K562 (cell line): ENCODE measurements at regions not wholly inside any gene's neighbourhood (a gene's known extent, or its start where the extent isn't known, plus 50 kb on each side); places are given as distances from the start of the nearest gene placed in this dataset.

Source experiments
- AFF4 ChIP-seq: sonication (generic); formaldehyde crosslinking; IDR thresholded peaks from 2 replicates; pipeline ENCODE4 v1.8.0; 2023; ENCODE audit warnings: mild to moderate bottlenecking, missing genetic modification reagents
- ATF6 ChIP-seq: sonication (generic); formaldehyde crosslinking; IDR thresholded peaks from 2 replicates; pipeline ENCODE4 v1.4.0; 2020; ENCODE audit warnings: mild to moderate bottlenecking, missing genetic modification reagents
- CXXC5 ChIP-seq: fragments of 250-450 bp; sonication (Bioruptor Pico); IDR thresholded peaks from 2 replicates; pipeline ENCODE4 v1.8.0; 2022; ENCODE audit warnings: inconsistent platforms, mild to moderate bottlenecking, moderate library complexity
- ETV1 ChIP-seq: fragments of 450-650 bp; conservative IDR thresholded peaks from 2 replicates; pipeline ENCODE4 v1.6.1; 2016; ENCODE audit warnings: missing genetic modification characterization, control low read depth, low read depth, missing compliant biosample characterization
- IRF2 ChIP-seq: sonication (generic); formaldehyde crosslinking; IDR thresholded peaks from 2 replicates; pipeline ENCODE4 v1.8.1; 2022; ENCODE audit warnings: mild to moderate bottlenecking, missing genetic modification reagents
- SMC3 ChIP-seq: conservative IDR thresholded peaks from 2 replicates; pipeline ENCODE4 v1.6.1; 2011; ENCODE audit warnings: low read depth, low read length, improper control_type of control experiment; ENCODE audit not compliant: insufficient read depth
- USF2 ChIP-seq: sonication (generic); formaldehyde crosslinking; IDR thresholded peaks from 2 replicates; pipeline ENCODE4 v1.5.0; 2020; ENCODE audit warnings: missing genetic modification reagents
- ZNF224 ChIP-seq: sonication (generic); formaldehyde crosslinking; IDR thresholded peaks from 2 replicates; pipeline ENCODE4 v1.8.0; 2022; ENCODE audit warnings: mild to moderate bottlenecking, missing genetic modification reagents
- TF ChIP-seq, protein P1 (sequence below), 3 experiments: IDR thresholded peaks in 2 of 3; conservative IDR thresholded peaks in 1 of 3; 2 replicates each; pipeline ENCODE4 v1.5.1; 2011 to 2012; ENCODE audit warnings: low read length in 3 of 3, mild to moderate bottlenecking in 3 of 3, control low read depth in 2 of 3, improper control_type of control experiment in 1 of 3, inconsistent platforms in 1 of 3, low read depth in 1 of 3, mixed read lengths in 1 of 3, moderate library complexity in 1 of 3; ENCODE audit not compliant: insufficient read depth in 2 of 3
- TF ChIP-seq, protein P2 (sequence below): IDR thresholded peaks from 2 replicates; pipeline ENCODE4 v1.6.1; 2016; ENCODE audit warnings: missing genetic modification characterization, missing compliant biosample characterization

DNA sequence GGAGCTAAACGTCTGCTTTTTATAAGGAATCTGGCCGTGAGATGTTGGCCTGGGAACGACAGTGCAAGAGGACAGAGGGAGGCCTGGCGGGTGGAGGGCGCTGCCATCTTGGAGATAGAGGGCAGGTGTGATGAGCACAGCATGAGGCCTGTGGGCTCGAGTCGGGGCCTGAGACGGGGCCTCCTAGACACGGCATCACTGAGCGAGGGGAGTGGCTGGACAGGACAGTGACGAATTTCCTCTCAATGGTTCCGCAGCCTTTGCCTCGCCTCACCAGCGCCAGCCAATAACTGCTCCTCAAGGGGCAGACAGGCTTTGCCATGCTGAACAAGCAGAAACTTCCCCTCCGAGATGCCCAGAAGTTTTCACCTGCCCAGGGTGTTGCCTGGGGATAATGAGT, 376.7 kb downstream of the THBS2 start:
- no peak for TF ChIP-seq IRF2
- no peak for TF ChIP-seq USF2 (CRISPR knock-in tag)
- TF ChIP-seq, protein P1, sequence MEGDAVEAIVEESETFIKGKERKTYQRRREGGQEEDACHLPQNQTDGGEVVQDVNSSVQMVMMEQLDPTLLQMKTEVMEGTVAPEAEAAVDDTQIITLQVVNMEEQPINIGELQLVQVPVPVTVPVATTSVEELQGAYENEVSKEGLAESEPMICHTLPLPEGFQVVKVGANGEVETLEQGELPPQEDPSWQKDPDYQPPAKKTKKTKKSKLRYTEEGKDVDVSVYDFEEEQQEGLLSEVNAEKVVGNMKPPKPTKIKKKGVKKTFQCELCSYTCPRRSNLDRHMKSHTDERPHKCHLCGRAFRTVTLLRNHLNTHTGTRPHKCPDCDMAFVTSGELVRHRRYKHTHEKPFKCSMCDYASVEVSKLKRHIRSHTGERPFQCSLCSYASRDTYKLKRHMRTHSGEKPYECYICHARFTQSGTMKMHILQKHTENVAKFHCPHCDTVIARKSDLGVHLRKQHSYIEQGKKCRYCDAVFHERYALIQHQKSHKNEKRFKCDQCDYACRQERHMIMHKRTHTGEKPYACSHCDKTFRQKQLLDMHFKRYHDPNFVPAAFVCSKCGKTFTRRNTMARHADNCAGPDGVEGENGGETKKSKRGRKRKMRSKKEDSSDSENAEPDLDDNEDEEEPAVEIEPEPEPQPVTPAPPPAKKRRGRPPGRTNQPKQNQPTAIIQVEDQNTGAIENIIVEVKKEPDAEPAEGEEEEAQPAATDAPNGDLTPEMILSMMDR (IDR thresholded peaks at IDR 0.05 in 2 of 3, conservative IDR thresholded peaks at IDR 0.05 in 1 of 3; ENCODE audit: insufficient read depth in 2 of 3, low read depth in 1 of 3, low read length in 3 of 3), result no peak
- TF ChIP-seq AFF4 (CRISPR knock-in tag), result no peak
- no peak for TF ChIP-seq CXXC5 (CRISPR knock-in tag)
- no peak for TF ChIP-seq SMC3
- no peak for TF ChIP-seq ATF6
- TF ChIP-seq, protein P2, sequence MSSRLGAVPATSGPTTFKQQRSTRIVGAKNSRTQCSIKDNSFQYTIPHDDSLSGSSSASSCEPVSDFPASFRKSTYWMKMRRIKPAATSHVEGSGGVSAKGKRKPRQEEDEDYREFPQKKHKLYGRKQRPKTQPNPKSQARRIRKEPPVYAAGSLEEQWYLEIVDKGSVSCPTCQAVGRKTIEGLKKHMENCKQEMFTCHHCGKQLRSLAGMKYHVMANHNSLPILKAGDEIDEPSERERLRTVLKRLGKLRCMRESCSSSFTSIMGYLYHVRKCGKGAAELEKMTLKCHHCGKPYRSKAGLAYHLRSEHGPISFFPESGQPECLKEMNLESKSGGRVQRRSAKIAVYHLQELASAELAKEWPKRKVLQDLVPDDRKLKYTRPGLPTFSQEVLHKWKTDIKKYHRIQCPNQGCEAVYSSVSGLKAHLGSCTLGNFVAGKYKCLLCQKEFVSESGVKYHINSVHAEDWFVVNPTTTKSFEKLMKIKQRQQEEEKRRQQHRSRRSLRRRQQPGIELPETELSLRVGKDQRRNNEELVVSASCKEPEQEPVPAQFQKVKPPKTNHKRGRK (tag), result no peak
- no peak for TF ChIP-seq ZNF224 (CRISPR knock-in tag)
- no peak for TF ChIP-seq ETV1 (tag)
